DOHH2 (cell line): ENCODE measurements at regions not wholly inside any gene's neighbourhood (a gene's known extent, or its start where the extent isn't known, plus 50 kb on each side); places are given as distances from the start of the nearest gene placed in this dataset.

ENCODE experiments used
- EZH2phosphoT487 ChIP-seq: fragments of 200-600 bp; sonication (generic); IDR thresholded peaks from 2 replicates; pipeline ENCODE4 v1.6.1; 2017; ENCODE audit warnings: borderline replicate concordance, mild to moderate bottlenecking, antibody characterized with exemption, low read length, moderate library complexity, mixed read lengths
- TF ChIP-seq, protein P1 (sequence below): fragments of 200-600 bp; sonication (generic); IDR thresholded peaks from one replicate; pipeline ENCODE4 v1.5.1; 2014; ENCODE audit warnings: antibody characterized with exemption, mild to moderate bottlenecking, low read depth, low read length; ENCODE audit not compliant: poor library complexity, severe bottlenecking

DNA sequence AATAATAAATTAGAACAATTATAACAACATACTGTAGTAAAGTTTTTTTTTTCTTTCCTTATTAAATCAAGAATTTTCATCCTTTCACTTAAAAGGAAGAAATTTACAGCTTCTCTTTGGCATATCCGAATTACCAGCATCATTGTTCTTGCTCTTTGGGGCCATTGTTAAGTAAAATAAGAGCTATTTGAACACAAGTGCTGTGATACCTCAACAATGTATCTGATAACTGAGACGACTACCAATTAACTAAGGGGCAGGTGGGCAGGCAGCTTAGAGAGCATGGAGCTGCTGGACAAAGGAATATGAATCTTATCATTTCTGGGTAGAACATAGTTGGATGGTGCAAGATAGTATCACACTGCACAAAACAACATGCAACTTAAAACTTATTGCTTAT lies 719.9 kb upstream of the TMPRSS15 start:
- TF ChIP-seq EZH2phosphoT487 = no peak
- TF ChIP-seq, protein P1, sequence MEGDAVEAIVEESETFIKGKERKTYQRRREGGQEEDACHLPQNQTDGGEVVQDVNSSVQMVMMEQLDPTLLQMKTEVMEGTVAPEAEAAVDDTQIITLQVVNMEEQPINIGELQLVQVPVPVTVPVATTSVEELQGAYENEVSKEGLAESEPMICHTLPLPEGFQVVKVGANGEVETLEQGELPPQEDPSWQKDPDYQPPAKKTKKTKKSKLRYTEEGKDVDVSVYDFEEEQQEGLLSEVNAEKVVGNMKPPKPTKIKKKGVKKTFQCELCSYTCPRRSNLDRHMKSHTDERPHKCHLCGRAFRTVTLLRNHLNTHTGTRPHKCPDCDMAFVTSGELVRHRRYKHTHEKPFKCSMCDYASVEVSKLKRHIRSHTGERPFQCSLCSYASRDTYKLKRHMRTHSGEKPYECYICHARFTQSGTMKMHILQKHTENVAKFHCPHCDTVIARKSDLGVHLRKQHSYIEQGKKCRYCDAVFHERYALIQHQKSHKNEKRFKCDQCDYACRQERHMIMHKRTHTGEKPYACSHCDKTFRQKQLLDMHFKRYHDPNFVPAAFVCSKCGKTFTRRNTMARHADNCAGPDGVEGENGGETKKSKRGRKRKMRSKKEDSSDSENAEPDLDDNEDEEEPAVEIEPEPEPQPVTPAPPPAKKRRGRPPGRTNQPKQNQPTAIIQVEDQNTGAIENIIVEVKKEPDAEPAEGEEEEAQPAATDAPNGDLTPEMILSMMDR = no peak
